Right ventricle myocardium inferior (tissue), 1 donor: ENCODE measurements at regions not wholly inside any gene's neighbourhood (a gene's known extent, or its start where the extent isn't known, plus 50 kb on each side); places are given as distances from the start of the nearest gene placed in this dataset.
"Not testable (repeated sequence)": the region's sequence is repeated elsewhere in the genome, so short reads cannot be mapped to it uniquely, and the experiment has no call there.

Experiments
- ATAC-seq: fragments of 200-7000 bp; cut with Tn5 transposase; one replicate; pipeline ENCODE4 v1.9.1; 2020; ENCODE audit warnings: mild to moderate bottlenecking, moderate library complexity
- DNase-seq: peaks from one replicate; pipeline ENCODE4 v3.0.0; 2021; ENCODE audit errors: missing footprints
- intact Hi-C: fragments of 100-400 bp; cut with DNase I; formaldehyde crosslinking; loops from one replicate; pipeline ENCODE4 v1.11.0; 2022
- donor health status: DM: no; HTN: yes; CAD: no; lungs with severe emphysema.

DNA sequence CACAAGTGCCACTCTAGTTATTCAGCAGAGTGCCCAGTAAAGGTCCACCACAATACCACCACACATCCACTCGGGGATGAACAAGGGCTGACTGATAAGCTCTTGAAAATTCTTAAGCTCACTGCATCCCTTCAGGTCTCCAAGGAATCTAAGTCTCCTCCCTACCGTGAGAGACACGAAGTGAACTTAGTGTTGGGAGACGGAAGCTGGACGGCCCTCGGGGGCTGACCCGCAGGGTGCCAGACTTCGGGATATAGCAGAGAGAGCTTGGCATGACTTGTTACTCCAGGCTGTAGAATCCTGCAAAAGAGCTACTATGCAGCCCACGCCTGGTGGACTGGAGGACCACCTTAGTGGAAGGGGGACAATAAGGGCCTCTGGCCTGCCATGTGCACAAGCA is 75.1 kb downstream of the LYZL1 start:
- DNase-seq, ATAC-seq, intact Hi-C loops: not testable (repeated sequence)

DNA sequence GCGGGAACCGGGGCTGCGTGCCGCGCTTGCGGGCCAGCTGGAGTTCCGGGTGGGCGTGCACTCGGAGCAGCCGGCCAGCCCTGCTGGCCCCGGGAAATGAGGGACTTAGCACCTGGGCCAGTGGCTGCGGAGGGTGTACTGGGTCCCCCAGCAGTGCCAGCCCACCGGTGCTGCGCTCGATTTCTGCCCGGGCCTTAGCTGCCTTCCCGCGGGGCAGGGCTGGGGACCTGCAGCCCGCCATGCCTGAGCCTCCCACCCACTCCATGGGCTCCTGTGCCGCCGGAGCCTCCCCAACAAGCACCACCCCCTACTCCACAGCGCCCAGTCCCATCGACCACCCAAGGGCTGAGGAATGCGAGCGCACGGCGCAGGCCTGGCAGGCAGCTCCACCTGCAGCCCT is 77.3 kb downstream of the LYZL1 start:
- ATAC-seq, DNase-seq, intact Hi-C loops: not testable (repeated sequence)

DNA sequence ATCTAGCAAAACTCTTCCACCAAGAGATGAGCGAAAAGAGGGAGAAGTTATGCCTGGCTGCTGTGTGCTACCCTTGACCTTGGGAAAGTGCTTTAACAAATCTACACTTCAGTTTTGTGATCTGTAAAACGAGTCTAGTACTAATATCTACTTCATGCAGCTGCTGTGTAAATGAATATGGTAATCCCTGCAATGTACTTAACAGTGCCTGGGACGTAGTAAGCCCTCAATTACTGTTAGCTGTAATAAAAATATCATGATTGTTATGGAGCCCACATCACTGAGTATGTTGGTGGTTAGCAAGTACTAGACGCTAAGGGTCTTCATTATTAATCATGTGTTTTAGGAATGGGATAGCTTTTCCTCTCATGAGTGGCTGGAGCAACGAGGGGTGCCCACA is 80.5 kb downstream of the LYZL1 start:
- ATAC-seq: no peak
- intact Hi-C loops: no loop called here
- DNase-seq: no peak

DNA sequence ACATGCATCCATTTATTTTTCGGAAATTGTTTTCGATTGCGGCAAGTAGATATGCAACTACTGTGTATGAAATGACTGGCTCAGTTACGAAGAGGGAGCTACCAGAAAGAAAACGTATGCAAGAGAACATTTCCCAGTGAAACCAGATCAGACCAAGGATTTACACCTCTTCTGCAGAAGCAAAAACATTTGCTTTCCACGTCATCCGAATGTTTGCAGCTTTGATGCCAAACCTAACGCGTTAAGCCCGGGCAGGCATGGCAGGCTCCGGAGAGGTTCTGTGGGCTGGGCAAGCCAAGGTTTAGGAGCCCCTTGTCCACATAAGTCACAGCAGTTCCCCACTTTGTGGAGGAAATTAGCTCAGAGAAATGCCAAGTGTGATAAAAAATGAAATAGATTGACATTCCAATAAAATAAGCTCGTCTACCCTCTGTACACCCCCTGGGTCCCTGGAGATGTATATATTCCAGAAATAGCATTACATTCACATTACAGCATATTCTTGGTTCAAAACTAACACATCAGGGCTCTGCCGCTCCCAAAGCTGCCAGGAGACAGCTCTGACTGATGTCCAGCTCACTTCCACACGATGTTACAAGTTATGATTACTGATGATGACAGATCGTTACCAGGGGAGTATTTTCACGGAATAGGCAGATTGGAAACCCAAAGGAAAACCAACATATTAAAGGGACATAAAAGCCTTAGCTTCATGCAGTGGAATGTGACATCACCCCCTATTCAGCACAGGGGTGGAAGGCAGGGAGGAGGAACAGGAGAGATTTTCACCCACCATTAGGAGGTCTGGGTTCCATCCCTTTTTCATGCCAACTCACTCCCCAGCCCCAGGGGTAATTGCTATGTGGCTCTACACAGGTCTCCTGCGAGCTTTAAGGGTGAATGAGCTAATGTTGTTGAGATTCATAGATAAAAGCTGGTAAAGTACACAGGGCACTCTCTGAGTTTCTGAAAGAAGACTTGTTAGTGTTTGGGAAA is 81.5 kb downstream of the LYZL1 start:
- DNase-seq (no peak), ATAC-seq (no peak)
- intact Hi-C loops: no loop called here

DNA sequence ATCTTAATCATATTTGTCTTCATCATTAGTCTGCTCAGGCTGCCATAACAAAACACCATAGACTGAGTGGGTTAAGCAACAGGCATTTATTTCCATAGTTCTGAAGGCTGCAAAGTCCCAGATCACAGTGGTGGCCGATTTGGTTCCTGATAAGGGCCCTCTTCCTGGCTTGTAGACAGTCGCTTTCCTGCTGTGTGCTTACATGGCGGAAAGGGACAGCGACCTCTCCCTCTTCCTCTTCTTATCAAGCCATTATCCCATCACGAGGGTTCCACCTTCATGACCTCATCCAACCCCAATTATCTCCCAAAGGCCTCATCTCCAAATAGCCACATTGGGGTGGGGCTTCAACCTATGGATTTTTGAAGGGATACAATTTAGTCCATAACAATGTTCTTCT is 84.0 kb downstream of the LYZL1 start:
- DNase-seq (no peak), ATAC-seq (no peak)
- intact Hi-C loops: no loop called here

DNA sequence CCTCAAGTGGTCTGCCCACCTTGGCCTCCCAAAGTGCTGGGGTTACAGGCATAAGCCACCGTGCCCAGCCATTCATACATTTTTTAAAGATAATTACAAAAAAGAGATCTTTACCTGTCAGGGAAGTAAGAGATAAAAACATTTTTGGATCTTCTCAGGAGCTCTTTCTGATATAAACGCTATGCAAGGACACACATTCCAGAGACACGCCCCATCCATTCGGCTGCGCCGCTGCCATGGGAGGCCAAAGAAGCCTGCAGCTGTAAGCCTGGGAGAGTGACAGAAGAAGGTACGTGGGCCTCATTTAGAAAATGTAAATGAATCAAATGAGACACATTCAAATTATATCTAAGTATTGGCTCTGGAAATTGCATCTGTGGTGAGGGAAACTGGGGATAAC is 85.3 kb downstream of the LYZL1 start:
- DNase-seq (no peak), ATAC-seq (no peak)
- intact Hi-C loops: no loop called here

DNA sequence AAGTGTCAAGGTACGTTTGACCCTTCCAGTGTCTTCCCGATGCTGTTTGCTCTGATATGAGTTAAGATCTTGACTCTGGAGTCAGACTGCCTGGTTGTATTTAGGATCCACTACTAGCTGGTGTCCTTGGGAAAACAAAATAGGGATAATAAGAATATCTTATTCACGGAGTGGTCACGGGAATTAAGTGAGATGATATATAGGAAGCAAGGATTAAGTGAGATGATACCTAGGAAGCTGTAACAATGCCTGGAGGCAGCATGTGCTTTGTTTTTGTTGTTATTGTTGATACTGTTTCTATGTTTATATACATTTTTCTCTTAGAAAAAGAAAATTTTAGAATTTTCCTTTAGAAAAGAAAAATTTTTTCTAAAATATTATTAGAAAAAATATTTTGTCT is 87.0 kb downstream of the LYZL1 start:
- no peak for DNase-seq
- no peak for ATAC-seq
- intact Hi-C loops: no loop called here

DNA sequence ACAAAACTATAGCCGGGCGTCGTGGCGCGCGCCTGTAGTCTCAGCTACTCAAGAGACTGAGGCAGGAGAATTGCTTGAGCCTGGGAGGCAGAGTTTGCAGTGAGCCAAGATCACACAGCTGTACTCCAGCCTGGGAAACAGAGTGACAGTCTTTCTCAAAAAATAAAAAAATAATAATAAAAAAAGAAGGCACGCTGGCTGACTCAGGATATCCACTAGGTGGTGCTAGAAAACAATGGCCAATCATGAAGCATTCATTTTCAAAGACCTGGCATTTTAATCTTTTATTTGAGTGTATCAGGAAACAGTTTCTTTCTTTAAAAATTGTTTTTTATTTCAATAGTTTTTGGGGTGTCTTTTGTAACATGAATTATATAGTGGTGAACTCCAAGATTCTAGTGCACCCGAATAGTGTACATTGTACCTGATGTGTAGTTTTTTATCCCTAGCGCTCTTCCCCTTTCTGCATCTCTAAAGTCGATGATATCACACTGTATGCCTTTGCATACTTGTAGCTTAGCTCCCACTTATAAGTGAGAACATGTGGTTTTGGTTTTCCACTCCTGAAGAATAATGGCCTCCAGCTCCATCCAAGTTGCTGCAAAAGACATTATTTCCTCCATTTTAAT is 88.6 kb downstream of the LYZL1 start:
- no peak for ATAC-seq
- intact Hi-C loops: no loop called here
- no peak for DNase-seq

DNA sequence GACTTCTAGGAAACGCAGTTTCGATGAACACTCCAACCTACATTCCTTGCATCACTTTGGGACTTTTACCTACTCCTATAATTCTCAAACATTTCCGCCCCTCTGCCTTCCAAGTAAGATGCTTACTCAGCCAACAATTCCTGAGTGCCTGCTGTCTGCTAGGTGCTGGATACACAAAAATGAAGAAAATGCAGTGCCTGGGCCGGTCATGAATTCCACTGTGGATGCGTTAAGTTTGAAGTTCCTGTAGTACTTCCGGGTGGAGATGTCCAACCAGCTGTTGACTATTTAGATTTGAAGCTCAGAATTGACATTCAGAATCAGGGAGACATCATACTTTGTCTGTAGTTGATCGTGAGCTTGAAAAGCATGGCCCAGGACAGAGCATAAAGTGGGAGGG is 89.2 kb downstream of the LYZL1 start:
- no peak for ATAC-seq
- no peak for DNase-seq
- intact Hi-C loops: no loop called here

DNA sequence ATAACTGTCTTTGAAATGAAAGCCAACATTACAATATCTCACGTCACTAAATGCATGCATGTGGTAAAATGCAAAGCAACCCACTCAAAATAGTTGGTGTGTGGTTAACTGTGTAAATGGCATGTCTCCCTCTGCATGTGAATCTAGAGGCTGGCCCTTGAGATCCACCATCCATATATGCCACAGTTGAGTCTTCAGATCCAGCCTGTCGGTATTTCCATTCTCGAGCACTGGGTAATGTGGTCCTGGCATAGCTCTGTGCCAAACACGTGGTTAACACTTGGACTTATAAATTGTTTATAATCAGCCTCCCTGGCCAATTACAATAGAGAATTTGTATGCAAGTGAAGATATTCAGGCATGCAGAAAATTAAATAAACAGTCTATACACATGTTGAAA is 90.3 kb downstream of the LYZL1 start:
- ATAC-seq: no peak
- intact Hi-C loops: no loop called here
- DNase-seq: no peak

DNA sequence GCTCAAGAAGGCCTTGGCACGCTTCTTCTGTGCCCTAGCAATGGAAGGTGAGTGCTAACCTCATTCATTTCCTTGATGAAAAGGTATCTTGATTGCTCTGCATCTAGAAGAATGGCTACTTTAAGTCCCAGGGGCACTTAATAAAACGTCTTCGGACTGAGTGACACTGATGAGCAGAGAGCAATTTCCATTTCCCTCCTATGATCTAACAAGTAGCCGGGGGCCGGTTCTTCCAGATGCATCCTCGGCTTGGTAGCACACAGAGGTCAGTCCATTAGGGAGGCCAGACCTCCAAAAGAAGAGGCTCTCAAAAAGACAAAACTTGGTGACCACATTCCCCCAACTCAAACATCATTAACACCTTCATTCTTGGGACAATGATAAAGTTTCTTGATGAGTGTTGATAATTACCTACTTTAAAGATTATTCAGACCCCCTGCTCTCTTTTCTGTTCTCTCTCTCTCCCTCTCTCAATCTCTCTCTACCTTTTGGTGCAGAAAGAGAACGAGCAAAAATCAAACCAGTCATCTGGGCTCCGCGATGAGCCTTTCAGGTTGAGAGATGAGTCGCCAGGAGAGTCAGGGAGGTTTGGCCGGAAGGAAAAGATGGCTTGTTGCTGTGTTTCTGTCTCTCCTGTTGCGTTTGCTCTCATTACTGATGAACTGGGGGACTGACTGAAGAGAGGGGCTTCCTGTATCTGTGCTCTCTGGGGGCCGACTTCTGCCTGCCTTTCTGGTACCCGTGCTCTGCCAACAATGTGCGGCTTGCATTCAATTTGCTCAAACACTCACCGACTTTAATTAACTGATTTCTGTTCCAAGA is 91.1 kb downstream of the LYZL1 start:
- ATAC-seq, DNase-seq, intact Hi-C loops: not testable (repeated sequence)

DNA sequence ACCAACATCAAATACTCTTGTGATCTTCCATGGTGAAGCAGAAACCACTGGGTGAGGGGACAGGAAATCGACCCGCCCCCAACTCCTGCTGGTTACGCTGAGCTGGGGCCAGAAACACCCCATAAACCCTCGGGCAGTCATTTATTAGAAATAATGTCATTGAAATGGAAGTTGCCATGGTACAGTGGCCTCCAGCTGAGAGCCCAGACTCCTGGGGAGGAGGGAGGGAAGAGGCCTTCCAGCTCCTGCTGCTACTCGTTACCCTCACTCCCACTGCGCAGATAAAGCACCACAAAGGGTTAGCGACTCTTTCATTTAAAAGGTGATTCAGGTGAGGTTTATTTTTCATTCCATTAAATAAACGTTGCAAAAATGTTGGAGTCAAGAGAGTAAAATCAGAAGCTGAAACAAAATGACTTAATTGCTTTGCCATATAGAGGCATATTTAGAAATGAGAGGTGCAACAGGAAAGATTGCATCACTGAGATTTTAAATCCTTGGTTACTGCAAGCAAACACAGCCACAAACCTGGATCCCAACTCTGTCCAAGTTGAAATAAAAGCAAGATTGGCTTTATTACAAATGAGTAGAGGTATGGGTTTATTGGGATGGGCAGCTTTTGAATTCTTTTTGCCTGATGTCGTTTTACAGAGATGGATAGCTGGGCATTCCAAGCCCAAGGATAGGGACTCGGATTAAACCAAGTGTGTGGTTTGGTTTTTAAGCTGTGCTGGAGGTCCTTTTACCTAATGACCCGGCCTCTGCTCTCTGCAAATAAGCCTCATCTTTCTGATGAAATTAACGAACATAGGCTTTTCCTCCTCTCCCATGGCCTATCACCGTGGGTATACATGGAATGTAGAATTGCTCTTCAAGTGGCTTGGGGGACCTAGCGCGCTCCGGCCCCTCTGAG is 92.0 kb downstream of the LYZL1 start:
- ATAC-seq, DNase-seq, intact Hi-C loops: not testable (repeated sequence)

DNA sequence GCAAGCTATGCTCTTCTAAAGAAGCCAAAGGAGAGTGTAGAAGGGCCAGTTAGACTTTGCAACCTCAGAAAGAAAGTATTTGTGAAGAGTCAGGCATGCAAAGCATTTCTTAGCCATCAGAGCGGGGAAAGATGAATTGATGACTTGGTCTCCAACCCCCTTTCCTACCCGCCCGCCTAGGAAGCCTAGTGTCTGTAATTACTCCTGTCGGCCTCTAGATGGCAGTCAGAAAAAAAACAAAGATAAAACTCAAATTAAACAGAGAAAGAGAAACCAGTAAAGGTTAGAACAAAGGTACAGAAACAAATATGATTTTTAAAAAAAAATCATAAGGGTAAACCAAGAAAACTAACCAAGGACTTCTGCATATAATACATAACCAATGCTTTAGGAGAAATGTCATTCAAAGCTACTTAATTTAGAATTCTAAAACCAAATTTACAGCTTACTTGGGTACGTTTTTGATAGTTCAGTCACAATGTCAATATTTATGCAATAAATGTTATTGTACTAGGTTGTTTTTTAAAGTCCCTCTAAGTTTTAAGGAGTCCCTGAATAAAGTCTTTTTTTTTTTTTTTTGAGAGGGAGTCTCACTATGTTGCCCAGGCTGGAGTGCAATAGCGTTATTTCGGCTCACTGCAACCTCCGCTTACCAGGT is 97.6 kb downstream of the LYZL1 start:
- ATAC-seq: no peak
- intact Hi-C loops: loop anchor here (5.0 kb wide), 2 partner anchors 61 to 111 kb away; no protein-coding TSS in a partner anchor

DNA sequence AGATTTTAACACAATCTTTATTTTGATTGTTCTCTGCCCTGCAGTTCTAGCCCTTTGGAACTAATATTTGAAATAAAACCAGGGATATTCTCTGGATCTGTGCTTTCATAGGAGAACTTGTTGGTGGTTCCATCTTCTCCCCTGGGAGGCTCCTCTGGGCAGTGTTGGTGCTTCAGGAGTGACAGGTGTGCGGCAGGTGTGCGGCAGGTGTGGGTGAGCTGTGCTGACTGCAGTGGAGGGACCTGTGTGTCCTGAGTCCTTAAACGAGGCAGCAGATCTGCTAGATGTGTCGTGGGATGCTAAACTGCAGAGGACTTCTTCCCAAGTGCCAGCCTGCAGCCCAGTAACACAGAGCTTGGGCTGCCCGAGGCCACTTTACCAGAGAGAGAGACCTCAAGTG is 98.4 kb downstream of the LYZL1 start:
- ATAC-seq: no peak
- intact Hi-C loops: loop anchor here (5.0 kb wide), 2 partner anchors 60 to 110 kb away; no protein-coding TSS in a partner anchor
- no peak for DNase-seq

More for the DNA sequence above, 97.6 kb downstream of the LYZL1 start:
- DNase-seq: no peak

DNA sequence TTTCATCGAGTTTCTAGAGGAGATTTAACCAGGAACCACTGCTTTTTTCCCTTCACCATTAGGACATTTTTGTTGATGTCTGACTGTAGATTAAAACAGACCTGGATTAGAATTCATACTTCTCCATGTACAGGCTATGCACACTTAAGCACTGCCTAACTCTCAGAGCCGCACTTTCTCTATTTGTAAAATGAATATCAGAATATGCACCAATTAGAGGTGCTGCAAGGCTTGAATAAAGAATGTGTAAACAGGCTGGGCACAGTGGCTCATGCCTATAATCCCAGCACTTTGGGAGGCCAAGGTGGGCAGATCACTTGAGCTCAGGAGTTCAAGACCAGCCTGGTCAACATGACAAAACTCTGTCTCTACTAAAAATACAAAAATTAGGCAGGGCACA is 99.2 kb downstream of the LYZL1 start:
- intact Hi-C loops: loop anchor here (5.0 kb wide), 2 partner anchors 59 to 109 kb away; no protein-coding TSS in a partner anchor
- ATAC-seq, DNase-seq: not testable (repeated sequence)

DNA sequence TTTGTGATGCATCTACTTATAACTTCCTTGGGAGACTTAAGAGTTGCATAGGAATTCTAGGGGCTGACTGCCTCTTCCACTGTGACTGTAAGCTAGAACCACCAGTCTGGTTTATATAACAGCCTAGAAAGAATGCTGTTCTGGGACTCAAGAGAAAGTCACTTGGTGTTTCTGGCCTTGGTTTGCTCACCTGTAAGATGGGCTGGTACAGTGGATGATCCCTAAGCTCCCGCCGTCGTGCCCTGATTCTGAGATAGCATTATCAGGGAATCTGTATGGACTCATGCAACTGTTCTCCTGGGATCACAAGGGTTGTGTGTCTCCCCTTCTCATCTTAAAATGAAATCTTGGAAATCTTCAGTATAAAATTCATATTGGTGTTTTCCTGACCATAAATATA is 100.6 kb downstream of the LYZL1 start:
- no peak for ATAC-seq
- intact Hi-C loops: loop anchor here (5.0 kb wide), 2 partner anchors 58 to 108 kb away; no protein-coding TSS in a partner anchor
- no peak for DNase-seq

DNA sequence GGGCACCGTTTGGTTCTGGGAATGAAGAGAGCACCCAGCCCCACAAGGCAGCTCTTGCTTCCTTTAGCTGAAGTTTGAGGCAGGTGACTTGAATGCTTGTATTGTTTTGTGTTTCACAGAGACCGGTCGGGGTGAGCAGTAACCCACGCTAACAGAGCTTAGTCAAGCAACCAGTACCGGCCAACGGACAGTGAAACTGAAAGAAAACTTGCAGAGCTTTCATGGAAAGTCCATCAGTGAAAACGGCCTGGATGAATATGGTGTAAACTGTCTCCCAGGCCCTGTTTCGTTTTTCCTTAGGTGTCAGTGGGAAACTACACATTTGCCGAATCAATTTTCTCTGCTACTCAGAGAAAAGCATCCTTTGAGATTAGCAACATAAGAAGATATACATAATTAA is 101.1 kb downstream of the LYZL1 start:
- no peak for DNase-seq
- ATAC-seq: no peak
- intact Hi-C loops: loop anchor here (5.0 kb wide), 2 partner anchors 57 to 107 kb away; no protein-coding TSS in a partner anchor
